Fibroblast of lung (primary cell): ENCODE measurements at regions not wholly inside any gene's neighbourhood (a gene's known extent, or its start where the extent isn't known, plus 50 kb on each side); places are given as distances from the start of the nearest gene placed in this dataset.

ENCODE experiments used
- DNase-seq, 2 donors: peaks; one replicate each; pipeline versions ENCODE4 v3.0.0 to v3.0.0-alpha.2; 2010; ENCODE audit warnings: low read depth in 2 of 2
- H2AFZ ChIP-seq: 2 replicates; pipeline ENCODE4 v1.5.1; 2012; ENCODE audit warnings: low read length, control low read depth, inconsistent platforms
- H3K27ac ChIP-seq: 2 replicates; pipeline ENCODE4 v1.5.1; 2011; ENCODE audit warnings: low read length, control low read depth; ENCODE audit not compliant: insufficient read depth
- H3K27me3 ChIP-seq: 2 replicates; pipeline ENCODE4 v1.5.1; 2011; ENCODE audit warnings: mild to moderate bottlenecking, low read length; ENCODE audit not compliant: control insufficient read depth, insufficient read depth
- H3K36me3 ChIP-seq: 2 replicates; pipeline ENCODE4 v1.5.1; 2011; ENCODE audit warnings: low read length; ENCODE audit not compliant: control insufficient read depth, insufficient read depth
- H3K4me1 ChIP-seq: 2 replicates; pipeline ENCODE4 v1.5.1; 2011; ENCODE audit warnings: low read length; ENCODE audit not compliant: control insufficient read depth, insufficient read depth; ENCODE audit errors: extremely low read depth
- H3K4me2 ChIP-seq: 2 replicates; pipeline ENCODE4 v1.5.1; 2011; ENCODE audit warnings: low read length, control low read depth; ENCODE audit not compliant: insufficient read depth; ENCODE audit errors: extremely low read depth
- H3K4me3 ChIP-seq, 4 experiments: fragments of 200-600 bp in 1 of 4; sonication (generic) in 1 of 4; replicated peaks in 1 of 4; 2 replicates each; pipeline ENCODE4 v1.5.1; 2011 to 2016; ENCODE audit warnings: low read length in 4 of 4, low read depth in 3 of 4, mild to moderate bottlenecking in 3 of 4, control low read depth in 2 of 4, inconsistent platforms in 1 of 4, mixed read lengths in 1 of 4; ENCODE audit not compliant: insufficient read depth in 1 of 4; ENCODE audit errors: control extremely low read depth in 1 of 4
- H3K79me2 ChIP-seq: 2 replicates; pipeline ENCODE4 v1.5.1; 2012; ENCODE audit warnings: mild to moderate bottlenecking, low read length, inconsistent platforms; ENCODE audit not compliant: control insufficient read depth, insufficient read depth
- H3K9ac ChIP-seq: 2 replicates; pipeline ENCODE4 v1.5.1; 2011; ENCODE audit warnings: mild to moderate bottlenecking, low read length, control low read depth; ENCODE audit not compliant: insufficient read depth
- H3K9me3 ChIP-seq: 2 replicates; pipeline ENCODE4 v1.5.1; 2012; ENCODE audit warnings: low read depth, low read length; ENCODE audit not compliant: control insufficient read depth, insufficient read depth
- H4K20me1 ChIP-seq: 2 replicates; pipeline ENCODE4 v1.5.1; 2011; ENCODE audit warnings: low read length; ENCODE audit not compliant: control insufficient read depth, insufficient read depth; ENCODE audit errors: extremely low read depth
- EZH2 ChIP-seq: IDR thresholded peaks from 2 replicates; pipeline ENCODE4 v1.5.1; 2012; ENCODE audit warnings: low read length, control low read depth, mild to moderate bottlenecking; ENCODE audit errors: missing control alignments
- TF ChIP-seq, protein P1 (sequence below), 2 donors: IDR thresholded peaks in 1 of 2; conservative IDR thresholded peaks in 1 of 2; 1 replicate in 1 of 2; 2 replicates in 1 of 2; pipeline ENCODE4 v1.5.1; 2011 to 2012; ENCODE audit warnings: low read length in 2 of 2, control low read depth in 1 of 2, inconsistent platforms in 1 of 2, low read depth in 1 of 2, mild to moderate bottlenecking in 1 of 2

DNA sequence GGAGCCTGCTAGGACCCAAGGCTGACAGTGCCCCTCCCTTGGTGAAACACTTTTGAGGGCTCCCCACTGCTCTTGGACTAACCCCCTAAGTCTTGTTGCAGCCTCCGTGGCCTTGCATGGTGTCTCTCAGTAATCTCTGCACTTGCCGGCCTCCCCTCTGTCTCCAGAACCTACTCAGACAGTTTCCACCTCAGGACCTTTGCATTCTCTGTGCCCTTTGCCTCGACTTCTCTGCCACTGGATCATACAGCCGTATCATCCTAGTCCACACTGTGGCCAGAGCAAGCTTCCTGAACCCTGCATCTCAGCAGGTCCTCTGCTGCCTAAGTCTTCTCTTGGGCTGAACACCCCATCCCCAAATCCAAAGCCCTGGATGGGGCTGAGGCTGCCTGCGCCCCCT, 152.0 kb upstream of the PTPN1 start:
- H4K20me1 ChIP-seq: no peaks in the 10 kb centered on the region
- no peaks in the 10 kb centered on the region for H3K9me3 ChIP-seq
- no peak for TF ChIP-seq EZH2
- TF ChIP-seq, protein P1, sequence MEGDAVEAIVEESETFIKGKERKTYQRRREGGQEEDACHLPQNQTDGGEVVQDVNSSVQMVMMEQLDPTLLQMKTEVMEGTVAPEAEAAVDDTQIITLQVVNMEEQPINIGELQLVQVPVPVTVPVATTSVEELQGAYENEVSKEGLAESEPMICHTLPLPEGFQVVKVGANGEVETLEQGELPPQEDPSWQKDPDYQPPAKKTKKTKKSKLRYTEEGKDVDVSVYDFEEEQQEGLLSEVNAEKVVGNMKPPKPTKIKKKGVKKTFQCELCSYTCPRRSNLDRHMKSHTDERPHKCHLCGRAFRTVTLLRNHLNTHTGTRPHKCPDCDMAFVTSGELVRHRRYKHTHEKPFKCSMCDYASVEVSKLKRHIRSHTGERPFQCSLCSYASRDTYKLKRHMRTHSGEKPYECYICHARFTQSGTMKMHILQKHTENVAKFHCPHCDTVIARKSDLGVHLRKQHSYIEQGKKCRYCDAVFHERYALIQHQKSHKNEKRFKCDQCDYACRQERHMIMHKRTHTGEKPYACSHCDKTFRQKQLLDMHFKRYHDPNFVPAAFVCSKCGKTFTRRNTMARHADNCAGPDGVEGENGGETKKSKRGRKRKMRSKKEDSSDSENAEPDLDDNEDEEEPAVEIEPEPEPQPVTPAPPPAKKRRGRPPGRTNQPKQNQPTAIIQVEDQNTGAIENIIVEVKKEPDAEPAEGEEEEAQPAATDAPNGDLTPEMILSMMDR (conservative IDR thresholded peaks at IDR 0.05 in 1 of 2, IDR thresholded peaks at IDR 0.05 in 1 of 2; ENCODE audit: low read depth in 1 of 2, low read length in 2 of 2): no peak
- H3K4me2 ChIP-seq: no peak overlapping the region
- no peak overlapping the region for H2AFZ ChIP-seq
- H3K27ac ChIP-seq: no peak overlapping the region
- H3K27me3 ChIP-seq: no peaks in the 10 kb centered on the region
- no peaks in the 10 kb centered on the region for H3K4me1 ChIP-seq
- H3K79me2 ChIP-seq: no peaks in the 10 kb centered on the region
- H3K4me3 ChIP-seq: no peak overlapping the region
- no peaks in the 10 kb centered on the region for H3K36me3 ChIP-seq
- no peak for DNase-seq
- no peak overlapping the region for H3K9ac ChIP-seq

DNA sequence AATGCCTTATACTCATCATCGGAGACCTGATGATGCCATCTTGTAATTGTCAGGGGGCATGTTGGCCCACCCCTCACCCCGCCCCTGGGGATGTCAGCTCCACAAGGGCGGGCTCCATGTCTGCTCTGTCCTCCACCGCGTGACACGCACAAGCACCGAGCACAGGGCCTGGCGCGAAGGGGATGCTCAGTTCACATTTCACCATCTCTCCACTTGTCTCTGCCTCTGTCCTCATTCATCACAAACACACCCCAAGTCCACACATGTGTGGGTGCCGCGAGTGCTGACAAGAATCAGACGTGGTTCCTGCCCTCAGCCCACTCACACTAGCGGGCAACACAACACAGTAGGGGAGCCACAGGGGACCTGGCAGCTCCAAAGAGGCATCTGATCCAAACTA, 151.2 kb upstream of the PTPN1 start:
- no peak overlapping the region for H3K4me2 ChIP-seq
- H3K9ac ChIP-seq: no peak overlapping the region
- no peak overlapping the region for H3K27ac ChIP-seq
- H4K20me1 ChIP-seq: no peaks in the 10 kb centered on the region
- H3K9me3 ChIP-seq: no peaks in the 10 kb centered on the region
- H3K27me3 ChIP-seq: no peaks in the 10 kb centered on the region
- no peaks in the 10 kb centered on the region for H3K36me3 ChIP-seq
- no peaks in the 10 kb centered on the region for H3K79me2 ChIP-seq
- TF ChIP-seq EZH2: no peak
- TF ChIP-seq, protein P1 (conservative IDR thresholded peaks at IDR 0.05 in 1 of 2, IDR thresholded peaks at IDR 0.05 in 1 of 2; ENCODE audit: low read depth in 1 of 2, low read length in 2 of 2): no peak
- no peak overlapping the region for H2AFZ ChIP-seq
- H3K4me3 ChIP-seq: no peak overlapping the region
- H3K4me1 ChIP-seq: no peaks in the 10 kb centered on the region
- no peak for DNase-seq

DNA sequence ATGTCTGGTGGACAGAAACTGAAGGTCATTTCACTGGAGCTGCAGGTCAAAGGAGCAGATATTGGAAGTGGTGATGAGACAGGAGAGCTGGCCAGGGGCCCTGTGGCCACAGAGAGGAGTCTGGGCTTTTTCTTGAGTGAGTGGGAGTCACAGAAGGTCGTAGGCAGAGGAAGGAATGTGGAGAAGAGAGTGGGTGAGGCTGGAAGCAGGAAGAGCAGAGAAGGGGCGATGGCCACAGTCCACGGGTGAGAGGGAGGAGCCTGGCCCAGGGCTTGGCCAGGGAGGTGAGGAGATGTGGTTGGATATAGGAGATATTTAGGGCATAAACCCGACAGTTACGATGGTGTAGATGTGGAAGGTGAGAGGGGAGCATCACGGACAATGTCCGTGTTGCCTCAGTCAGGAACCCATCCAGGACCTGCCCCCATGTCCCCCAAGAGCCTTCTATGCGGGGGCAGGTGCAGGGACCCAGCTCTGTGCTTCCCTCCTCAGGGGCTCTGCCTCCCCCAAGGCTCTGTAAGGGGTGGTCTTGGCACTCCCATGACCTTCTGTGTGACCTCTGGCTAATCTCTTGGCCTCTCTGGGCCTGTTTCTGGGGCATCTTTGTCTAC, 150.5 kb upstream of the PTPN1 start:
- no peak overlapping the region for H2AFZ ChIP-seq
- DNase-seq: no peak
- H3K36me3 ChIP-seq: no peaks in the 10 kb centered on the region
- H3K4me3 ChIP-seq: no peak overlapping the region
- H3K4me1 ChIP-seq: no peaks in the 10 kb centered on the region
- no peak overlapping the region for H3K27ac ChIP-seq
- no peaks in the 10 kb centered on the region for H3K9me3 ChIP-seq
- no peaks in the 10 kb centered on the region for H4K20me1 ChIP-seq
- no peak overlapping the region for H3K4me2 ChIP-seq
- H3K9ac ChIP-seq: no peak overlapping the region
- no peaks in the 10 kb centered on the region for H3K79me2 ChIP-seq
- TF ChIP-seq EZH2: no peak
- H3K27me3 ChIP-seq: no peaks in the 10 kb centered on the region
